HEK293T (cell line): ENCODE measurements at regions not wholly inside any gene's neighbourhood (a gene's known extent, or its start where the extent isn't known, plus 50 kb on each side); places are given as distances from the start of the nearest gene placed in this dataset.

Experiments
- BHLHE40 ChIP-seq: fragments of 450-650 bp; IDR thresholded peaks from 2 replicates; pipeline ENCODE4 v1.6.1; 2016; ENCODE audit warnings: mild to moderate bottlenecking, moderate library complexity, borderline replicate concordance
- CTBP1 ChIP-seq: fragments of 450-650 bp; IDR thresholded peaks from 2 replicates; pipeline ENCODE4 v1.6.1; 2016; ENCODE audit warnings: borderline replicate concordance
- ELF4 ChIP-seq: fragments of 450-650 bp; IDR thresholded peaks from 2 replicates; pipeline ENCODE4 v1.6.1; 2017; ENCODE audit warnings: antibody characterized with exemption
- FOXA1 ChIP-seq: fragments of 450-650 bp; IDR thresholded peaks from 2 replicates; pipeline ENCODE4 v1.6.1; 2016; ENCODE audit warnings: mild to moderate bottlenecking
- FOXK2 ChIP-seq: fragments of 450-650 bp; IDR thresholded peaks from 2 replicates; pipeline ENCODE4 v1.6.1; 2016; ENCODE audit warnings: mild to moderate bottlenecking
- HDGF ChIP-seq: fragments of 450-650 bp; IDR thresholded peaks from 2 replicates; pipeline ENCODE4 v1.6.1; 2017; ENCODE audit warnings: antibody characterized with exemption, borderline replicate concordance
- LEF1 ChIP-seq: fragments of 450-650 bp; IDR thresholded peaks from 2 replicates; pipeline ENCODE4 v1.6.1; 2017; ENCODE audit warnings: mild to moderate bottlenecking, borderline replicate concordance
- SP1 ChIP-seq: fragments of 450-650 bp; IDR thresholded peaks from 2 replicates; pipeline ENCODE4 v1.6.1; 2017
- SUZ12 ChIP-seq: fragments of 450-650 bp; IDR thresholded peaks from 2 replicates; pipeline ENCODE4 v1.6.1; 2016; ENCODE audit warnings: mild to moderate bottlenecking
- ZNF384 ChIP-seq: fragments of 450-650 bp; IDR thresholded peaks from 2 replicates; pipeline ENCODE4 v1.6.1; 2016
- TF ChIP-seq, protein P1 (sequence below): fragments of 450-650 bp; IDR thresholded peaks from 2 replicates; pipeline ENCODE4 v1.6.1; 2016

DNA sequence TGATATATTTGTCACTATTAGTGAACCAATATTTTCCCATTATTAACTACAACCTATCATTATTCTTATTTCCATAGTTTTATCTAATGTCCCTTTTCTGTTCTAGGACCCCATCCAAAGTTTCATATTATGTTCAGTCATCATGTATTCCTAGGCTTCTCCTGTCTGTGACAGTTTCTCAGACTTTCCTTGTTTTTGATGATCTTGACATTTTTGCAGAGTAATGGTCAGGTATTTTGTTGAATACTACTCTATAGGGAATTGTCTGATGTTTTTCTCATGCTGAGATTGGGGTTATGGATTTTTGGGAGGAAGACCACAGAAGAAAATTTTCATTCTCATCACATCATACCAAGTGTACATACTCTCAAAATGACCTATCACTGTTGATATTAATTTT, 684.6 kb downstream of the PLCL1 start:
- no peak for TF ChIP-seq CTBP1
- TF ChIP-seq HDGF, result no peak
- TF ChIP-seq SP1, result no peak
- no peak for TF ChIP-seq BHLHE40
- TF ChIP-seq SUZ12, result no peak
- TF ChIP-seq FOXA1, result no peak
- TF ChIP-seq, protein P1, sequence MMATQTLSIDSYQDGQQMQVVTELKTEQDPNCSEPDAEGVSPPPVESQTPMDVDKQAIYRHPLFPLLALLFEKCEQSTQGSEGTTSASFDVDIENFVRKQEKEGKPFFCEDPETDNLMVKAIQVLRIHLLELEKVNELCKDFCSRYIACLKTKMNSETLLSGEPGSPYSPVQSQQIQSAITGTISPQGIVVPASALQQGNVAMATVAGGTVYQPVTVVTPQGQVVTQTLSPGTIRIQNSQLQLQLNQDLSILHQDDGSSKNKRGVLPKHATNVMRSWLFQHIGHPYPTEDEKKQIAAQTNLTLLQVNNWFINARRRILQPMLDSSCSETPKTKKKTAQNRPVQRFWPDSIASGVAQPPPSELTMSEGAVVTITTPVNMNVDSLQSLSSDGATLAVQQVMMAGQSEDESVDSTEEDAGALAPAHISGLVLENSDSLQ, result no peak
- TF ChIP-seq FOXK2, result no peak
- no peak for TF ChIP-seq LEF1
- TF ChIP-seq ELF4, result no peak
- no peak for TF ChIP-seq ZNF384
